OCI-LY1 (cell line): ENCODE measurements at regions not wholly inside any gene's neighbourhood (a gene's known extent, or its start where the extent isn't known, plus 50 kb on each side); places are given as distances from the start of the nearest gene placed in this dataset.

Experiments used
- H2AFZ ChIP-seq: fragments of 200-600 bp; sonication (generic), shearing (Covaris generic); 2 replicates; pipeline ENCODE4 v1.6.0; 2014; ENCODE audit warnings: antibody characterized with exemption, mild to moderate bottlenecking, low read length
- H3F3A ChIP-seq: fragments of 200-600 bp; sonication (generic), shearing (Covaris generic); 2 replicates; pipeline ENCODE4 v1.6.0; 2014; ENCODE audit warnings: mild to moderate bottlenecking, antibody characterized with exemption, low read length, moderate library complexity; ENCODE audit not compliant: insufficient read depth
- H3K27ac ChIP-seq: fragments of 200-600 bp; sonication (generic); 2 replicates; pipeline ENCODE4 v1.5.1; 2014; ENCODE audit warnings: low read length, mixed run types, mild to moderate bottlenecking, low read depth; ENCODE audit not compliant: poor library complexity, severe bottlenecking
- H3K27me3 ChIP-seq: fragments of 200-600 bp; sonication (generic); 2 replicates; pipeline ENCODE4 v1.6.0; 2014; ENCODE audit warnings: antibody characterized with exemption, mild to moderate bottlenecking, low read length, moderate library complexity; ENCODE audit not compliant: insufficient read depth
- H3K36me3 ChIP-seq: fragments of 200-600 bp; sonication (generic); 2 replicates; pipeline ENCODE4 v1.6.1; 2014; ENCODE audit warnings: mild to moderate bottlenecking, antibody characterized with exemption, low read length, moderate library complexity, mixed read lengths; ENCODE audit not compliant: insufficient read depth
- H3K4me1 ChIP-seq: fragments of 200-600 bp; sonication (generic); 2 replicates; pipeline ENCODE4 v1.5.1; 2014; ENCODE audit warnings: mild to moderate bottlenecking, low read length, moderate library complexity; ENCODE audit not compliant: insufficient read depth, severe bottlenecking
- H3K4me2 ChIP-seq: fragments of 200-600 bp; sonication (generic), shearing (Covaris generic); 2 replicates; pipeline ENCODE4 v1.6.1; 2014; ENCODE audit warnings: low read length
- H3K4me3 ChIP-seq: fragments of 200-600 bp; sonication (generic); 2 replicates; pipeline ENCODE4 v1.5.1; 2014; ENCODE audit warnings: low read length, low read depth, mild to moderate bottlenecking, mixed read lengths; ENCODE audit not compliant: poor library complexity, severe bottlenecking
- H3K79me2 ChIP-seq: fragments of 200-600 bp; shearing (Covaris generic); 2 replicates; pipeline ENCODE4 v1.6.1; 2016; ENCODE audit warnings: mixed run types, low read length, mixed read lengths; ENCODE audit not compliant: insufficient read depth
- H3K9ac ChIP-seq: fragments of 200-600 bp; sonication (generic), shearing (Covaris generic); 2 replicates; pipeline ENCODE4 v1.6.1; 2014; ENCODE audit warnings: mild to moderate bottlenecking, low read length, mixed read lengths
- H3K9me2 ChIP-seq: fragments of 200-600 bp; sonication (generic), shearing (Covaris generic); 2 replicates; pipeline ENCODE4 v1.6.1; 2014; ENCODE audit warnings: low read depth, mild to moderate bottlenecking, low read length, mixed read lengths
- H3K9me3 ChIP-seq: fragments of 200-600 bp; shearing (Covaris generic); 2 replicates; pipeline ENCODE4 v1.6.1; 2014; ENCODE audit warnings: low read length, mixed read lengths
- H4K20me1 ChIP-seq: fragments of 200-600 bp; sonication (generic), shearing (Covaris generic); 2 replicates; pipeline ENCODE4 v1.6.0; 2016; ENCODE audit warnings: mild to moderate bottlenecking, low read length; ENCODE audit not compliant: insufficient read depth
- EZH2 ChIP-seq: fragments of 200-600 bp; sonication (generic), shearing (Covaris generic); IDR thresholded peaks from 2 replicates; pipeline ENCODE4 v1.8.0; 2017; ENCODE audit warnings: borderline replicate concordance, mixed run types, mild to moderate bottlenecking, antibody characterized with exemption, low read length, moderate library complexity, mixed read lengths
- TF ChIP-seq, protein P1 (sequence below): fragments of 200-600 bp; sonication (generic), shearing (Covaris generic); IDR thresholded peaks from 2 replicates; pipeline ENCODE4 v1.5.1; 2017; ENCODE audit warnings: mild to moderate bottlenecking, antibody characterized with exemption, low read length, moderate library complexity, mixed read lengths

DNA sequence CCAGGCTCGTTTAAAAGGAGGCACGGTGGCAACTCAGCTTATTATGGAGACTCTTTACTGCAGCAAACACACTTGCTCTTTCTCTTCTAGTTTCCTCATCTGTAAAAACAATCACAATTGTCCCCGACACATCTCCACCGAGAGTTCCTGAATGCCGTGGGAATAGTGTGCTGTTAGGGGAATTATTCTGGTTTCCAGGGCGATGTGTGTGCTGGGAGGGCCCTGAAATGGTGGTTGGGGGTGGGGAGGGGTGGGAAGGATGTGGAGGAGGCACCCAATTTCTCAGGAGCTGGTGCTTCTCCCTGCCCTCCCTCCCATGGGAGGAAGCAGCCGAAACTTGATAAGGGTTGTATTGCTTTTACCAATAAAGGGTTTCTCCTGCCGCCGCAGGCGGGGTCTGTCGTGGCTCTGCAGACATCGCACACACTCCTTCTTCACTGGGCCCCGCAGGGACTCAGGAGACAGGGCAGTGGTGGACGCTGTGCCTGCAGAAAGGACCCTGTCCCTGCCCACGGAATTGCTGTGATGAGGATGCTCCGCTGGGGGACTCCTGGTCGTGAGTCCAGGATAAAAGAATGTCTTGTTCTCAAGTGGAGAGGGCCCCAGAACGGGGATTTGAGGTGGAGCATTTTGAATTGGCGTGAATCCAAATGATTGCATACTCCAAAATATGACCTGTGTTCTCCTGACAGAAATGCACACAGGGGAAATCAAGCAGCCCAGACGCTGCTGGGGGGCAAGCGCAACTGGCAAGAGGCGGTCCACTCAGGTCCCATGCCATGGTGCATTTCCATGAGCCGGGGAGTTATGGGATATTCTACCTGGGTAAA, 119.2 kb downstream of the ACKR3 start:
- H2AFZ ChIP-seq: no peak overlapping the region

DNA sequence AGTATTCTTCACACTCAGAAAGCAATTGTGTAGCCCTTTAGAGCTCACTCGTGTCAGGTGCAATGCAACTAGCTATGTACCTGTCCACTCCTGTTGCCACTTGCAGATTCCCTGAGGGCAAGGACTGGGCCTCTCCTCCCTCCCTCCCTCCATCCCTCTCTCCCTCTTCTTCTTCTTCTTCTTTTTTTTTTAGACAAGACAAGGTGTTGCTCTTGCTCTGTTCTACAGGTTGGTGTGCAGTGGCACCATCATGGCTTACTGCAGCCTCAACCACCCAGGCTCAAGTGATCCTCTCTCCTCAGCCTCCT, 119.7 kb downstream of the ACKR3 start:
- Histone ChIP-seq H3K79me2 (no peaks in the 10 kb centered on the region), H2AFZ (no peak overlapping the region), H3F3A (no peaks in the 10 kb centered on the region), H3K9me2 (no peaks in the 10 kb centered on the region), H3K4me2 (no peak overlapping the region), H3K27ac (no peak overlapping the region), H4K20me1 (no peaks in the 10 kb centered on the region), H3K36me3 (no peaks in the 10 kb centered on the region), H3K9ac (no peak overlapping the region), H3K4me3 (no peak overlapping the region), H3K4me1 (peaks cover 4% of the 10 kb centered on the region), H3K9me3 (no peaks in the 10 kb centered on the region), H3K27me3 (no peaks in the 10 kb centered on the region)
- no peak for TF ChIP-seq EZH2
- TF ChIP-seq, protein P1, sequence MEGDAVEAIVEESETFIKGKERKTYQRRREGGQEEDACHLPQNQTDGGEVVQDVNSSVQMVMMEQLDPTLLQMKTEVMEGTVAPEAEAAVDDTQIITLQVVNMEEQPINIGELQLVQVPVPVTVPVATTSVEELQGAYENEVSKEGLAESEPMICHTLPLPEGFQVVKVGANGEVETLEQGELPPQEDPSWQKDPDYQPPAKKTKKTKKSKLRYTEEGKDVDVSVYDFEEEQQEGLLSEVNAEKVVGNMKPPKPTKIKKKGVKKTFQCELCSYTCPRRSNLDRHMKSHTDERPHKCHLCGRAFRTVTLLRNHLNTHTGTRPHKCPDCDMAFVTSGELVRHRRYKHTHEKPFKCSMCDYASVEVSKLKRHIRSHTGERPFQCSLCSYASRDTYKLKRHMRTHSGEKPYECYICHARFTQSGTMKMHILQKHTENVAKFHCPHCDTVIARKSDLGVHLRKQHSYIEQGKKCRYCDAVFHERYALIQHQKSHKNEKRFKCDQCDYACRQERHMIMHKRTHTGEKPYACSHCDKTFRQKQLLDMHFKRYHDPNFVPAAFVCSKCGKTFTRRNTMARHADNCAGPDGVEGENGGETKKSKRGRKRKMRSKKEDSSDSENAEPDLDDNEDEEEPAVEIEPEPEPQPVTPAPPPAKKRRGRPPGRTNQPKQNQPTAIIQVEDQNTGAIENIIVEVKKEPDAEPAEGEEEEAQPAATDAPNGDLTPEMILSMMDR: no peak

More for the DNA sequence above, 119.2 kb downstream of the ACKR3 start:
- Histone ChIP-seq H3K9me3 (no peaks in the 10 kb centered on the region), H3K4me2 (no peak overlapping the region), H3K4me1 (peaks cover 9% of the 10 kb centered on the region), H3K9ac (no peak overlapping the region), H3F3A (no peaks in the 10 kb centered on the region), H3K79me2 (no peaks in the 10 kb centered on the region), H4K20me1 (no peaks in the 10 kb centered on the region), H3K36me3 (no peaks in the 10 kb centered on the region), H3K27me3 (no peaks in the 10 kb centered on the region), H3K4me3 (no peak overlapping the region), H3K9me2 (no peaks in the 10 kb centered on the region), H3K27ac (no peak overlapping the region)
- no peak for TF ChIP-seq EZH2
- TF ChIP-seq, protein P1: no peak

DNA sequence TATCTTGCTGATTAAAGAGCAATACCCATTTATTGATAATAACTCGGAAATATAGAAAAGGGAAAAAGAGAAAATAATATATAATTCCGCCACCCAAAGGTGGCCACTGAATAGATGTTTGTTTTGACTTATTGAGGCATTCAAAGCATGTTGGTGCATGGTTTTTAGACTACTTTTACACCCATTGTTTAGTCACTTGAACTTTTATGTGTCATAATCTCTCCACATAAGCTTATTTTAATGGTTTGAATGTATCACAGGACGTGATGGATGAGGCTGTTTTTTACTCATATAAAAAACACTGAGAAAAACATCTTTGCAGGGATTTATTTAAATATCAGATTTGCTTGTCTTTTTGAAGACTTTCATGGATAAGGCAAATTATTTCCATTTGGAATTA, 120.4 kb downstream of the ACKR3 start:
- Histone ChIP-seq H3K4me3 (no peak overlapping the region), H3F3A (no peaks in the 10 kb centered on the region), H3K9ac (no peak overlapping the region), H3K4me2 (no peak overlapping the region), H3K27ac (no peak overlapping the region), H4K20me1 (no peaks in the 10 kb centered on the region), H2AFZ (no peak overlapping the region), H3K9me2 (no peaks in the 10 kb centered on the region), H3K9me3 (no peaks in the 10 kb centered on the region), H3K27me3 (no peaks in the 10 kb centered on the region), H3K4me1 (no peaks in the 10 kb centered on the region), H3K79me2 (no peaks in the 10 kb centered on the region), H3K36me3 (no peaks in the 10 kb centered on the region)
- TF ChIP-seq, protein P1: no peak
- TF ChIP-seq EZH2: no peak
